Testis (tissue), 2 donors: ENCODE measurements at regions not wholly inside any gene's neighbourhood (a gene's known extent, or its start where the extent isn't known, plus 50 kb on each side); places are given as distances from the start of the nearest gene placed in this dataset.

Experiments
- CTCF ChIP-seq, 3 experiments: fragments of 450-650 bp in 2 of 3; fragments of 200-600 bp in 1 of 3; sonication (generic) in 1 of 3; IDR thresholded peaks; one replicate each; pipeline ENCODE4 v1.5.1; 2016 to 2019; ENCODE audit warnings: antibody characterized with exemption in 3 of 3, mild to moderate bottlenecking in 2 of 3, moderate library complexity in 1 of 3
- POLR2A ChIP-seq: fragments of 450-650 bp; IDR thresholded peaks from one replicate; pipeline ENCODE4 v1.6.1; 2017; ENCODE audit warnings: antibody characterized with exemption, mild to moderate bottlenecking, moderate library complexity

GRCh38 chr12:128026696-128027574 lies 240.0 kb upstream of the TMEM132C start:
- TF ChIP-seq POLR2A (no peak), CTCF (IDR thresholded peaks at IDR 0.05) (no peak)
